GM23338 (cell line): ENCODE measurements at regions not wholly inside any gene's neighbourhood (a gene's known extent, or its start where the extent isn't known, plus 50 kb on each side); places are given as distances from the start of the nearest gene placed in this dataset.

ENCODE experiments used
- ATAC-seq: fragments of 200-7000 bp; cut with Tn5 transposase; 3 replicates; pipeline ENCODE4 v1.9.1; 2020
- DNase-seq: peaks from one replicate; pipeline ENCODE4 v3.0.0-alpha.2; 2015; ENCODE audit warnings: low spot score
- H2AFZ ChIP-seq: fragments of 200-600 bp; sonication (generic); 2 replicates; pipeline ENCODE4 v1.8.0; 2016; ENCODE audit warnings: antibody characterized with exemption, mild to moderate bottlenecking, moderate library complexity
- H3F3A ChIP-seq: fragments of 200-600 bp; sonication (generic); replicated peaks from 2 replicates; pipeline ENCODE4 v1.8.0; 2017; ENCODE audit warnings: antibody characterized with exemption, mixed run types, low read depth
- H3K27ac ChIP-seq: fragments of 200-600 bp; sonication (generic); 2 replicates; pipeline ENCODE4 v1.6.1; 2016; ENCODE audit warnings: low read depth
- H3K27me3 ChIP-seq: fragments of 200-600 bp; sonication (generic); 2 replicates; pipeline ENCODE4 v1.8.0; 2016; ENCODE audit warnings: mild to moderate bottlenecking, mixed run types, moderate library complexity; ENCODE audit not compliant: insufficient read depth
- H3K36me3 ChIP-seq: fragments of 200-600 bp; sonication (generic); 2 replicates; pipeline ENCODE4 v1.8.0; 2016; ENCODE audit warnings: mild to moderate bottlenecking; ENCODE audit not compliant: insufficient read depth
- H3K4me1 ChIP-seq: fragments of 200-600 bp; sonication (generic); 2 replicates; pipeline ENCODE4 v1.8.0; 2016; ENCODE audit warnings: mild to moderate bottlenecking, moderate library complexity; ENCODE audit not compliant: insufficient read depth
- H3K4me2 ChIP-seq: fragments of 200-600 bp; sonication (generic); 2 replicates; pipeline ENCODE4 v1.7.1; 2017; ENCODE audit warnings: mixed run types
- H3K4me3 ChIP-seq: fragments of 200-600 bp; sonication (generic); 2 replicates; pipeline ENCODE4 v1.6.1; 2016; ENCODE audit warnings: mixed run types
- H3K79me2 ChIP-seq: fragments of 200-600 bp; sonication (generic); replicated peaks from 2 replicates; pipeline ENCODE4 v1.8.0; 2017; ENCODE audit warnings: mild to moderate bottlenecking; ENCODE audit not compliant: insufficient read depth
- H3K9me2 ChIP-seq: fragments of 200-600 bp; sonication (generic); 2 replicates; pipeline ENCODE4 v1.8.0; 2017; ENCODE audit not compliant: insufficient read depth
- H4K20me1 ChIP-seq: fragments of 200-600 bp; sonication (generic); replicated peaks from 2 replicates; pipeline ENCODE4 v1.8.0; 2017; ENCODE audit warnings: mild to moderate bottlenecking; ENCODE audit not compliant: insufficient read depth
- H3K27ac Mint-ChIP-seq: 2 replicates; pipeline ENCODE4 v1.8.0; 2020; ENCODE audit warnings: inconsistent platforms, mild to moderate bottlenecking, moderate library complexity, mixed read lengths
- H3K27me3 Mint-ChIP-seq: 3 replicates; pipeline ENCODE4 v1.8.0; 2022; ENCODE audit warnings: low read depth, mild to moderate bottlenecking, moderate library complexity, mixed read lengths, inconsistent platforms; ENCODE audit not compliant: insufficient read depth, poor library complexity
- H3K36me3 Mint-ChIP-seq: 3 replicates; pipeline ENCODE4 v1.8.0; 2021; ENCODE audit warnings: low read depth, mild to moderate bottlenecking, inconsistent platforms, moderate library complexity, mixed read lengths
- H3K4me1 Mint-ChIP-seq: 3 replicates; pipeline ENCODE4 v1.8.0; 2020; ENCODE audit warnings: mild to moderate bottlenecking, inconsistent platforms, mixed read lengths
- H3K4me3 Mint-ChIP-seq: 3 replicates; pipeline ENCODE4 v1.8.0; 2021; ENCODE audit warnings: moderate library complexity, mild to moderate bottlenecking, inconsistent platforms, mixed read lengths
- H3K9me3 Mint-ChIP-seq: 3 replicates; pipeline ENCODE4 v1.8.0; 2020; ENCODE audit warnings: moderate library complexity, mild to moderate bottlenecking, inconsistent platforms, mixed read lengths
- CREB1 ChIP-seq: fragments of 250-450 bp; sonication (Bioruptor Pico); IDR thresholded peaks from 2 replicates; pipeline ENCODE4 v1.5.0; 2020; ENCODE audit warnings: low read depth, mild to moderate bottlenecking, moderate library complexity
- CTCF ChIP-seq, 2 experiments: fragments of 200-600 bp in 1 of 2; sonication (generic) in 1 of 2; conservative IDR thresholded peaks; 2 replicates each; pipeline versions ENCODE4 v1.5.1 to v1.6.1; 2016 to 2017; ENCODE audit warnings: antibody characterized with exemption in 2 of 2, low read depth in 2 of 2, mild to moderate bottlenecking in 2 of 2, moderate library complexity in 1 of 2
- ETS1 ChIP-seq: IDR thresholded peaks from 2 replicates; pipeline ENCODE4 v1.6.1; 2016; ENCODE audit warnings: antibody characterized with exemption
- EZH2 ChIP-seq: fragments of 200-600 bp; sonication (generic); IDR thresholded peaks from one replicate; pipeline ENCODE4 v1.8.0; 2017; ENCODE audit warnings: antibody characterized with exemption, mild to moderate bottlenecking, low read depth; ENCODE audit not compliant: unreplicated experiment
- EZH2phosphoT487 ChIP-seq: fragments of 200-600 bp; sonication (generic); IDR thresholded peaks from one replicate; pipeline ENCODE4 v1.8.1; 2018; ENCODE audit warnings: antibody characterized with exemption; ENCODE audit not compliant: unreplicated experiment
- JUNB ChIP-seq: IDR thresholded peaks from one replicate; pipeline ENCODE4 v1.6.1; 2016; ENCODE audit warnings: antibody characterized with exemption; ENCODE audit not compliant: unreplicated experiment
- NANOG ChIP-seq: IDR thresholded peaks from 2 replicates; pipeline ENCODE4 v1.6.1; 2016; ENCODE audit warnings: antibody characterized with exemption, borderline replicate concordance
- POLR2AphosphoS5 ChIP-seq: IDR thresholded peaks from 2 replicates; pipeline ENCODE4 v1.6.1; 2016; ENCODE audit warnings: antibody characterized with exemption, low read depth
- REST ChIP-seq: IDR thresholded peaks from one replicate; pipeline ENCODE4 v1.6.1; 2018; ENCODE audit warnings: antibody characterized with exemption; ENCODE audit not compliant: unreplicated experiment
- STAT1 ChIP-seq: IDR thresholded peaks from one replicate; pipeline ENCODE4 v1.6.1; 2016; ENCODE audit warnings: antibody characterized with exemption; ENCODE audit not compliant: unreplicated experiment
- ZNF114 ChIP-seq: fragments of 250-450 bp; sonication (Bioruptor Pico); IDR thresholded peaks from 2 replicates; pipeline ENCODE4 v1.5.0; 2020; ENCODE audit warnings: mild to moderate bottlenecking, moderate library complexity
- ZNF331 ChIP-seq: fragments of 250-450 bp; sonication (Bioruptor Pico); IDR thresholded peaks from 2 replicates; pipeline ENCODE4 v1.5.0; 2020; ENCODE audit warnings: low read depth, mild to moderate bottlenecking, moderate library complexity
- ZNF462 ChIP-seq: fragments of 250-450 bp; sonication (Bioruptor Pico); IDR thresholded peaks from 2 replicates; pipeline ENCODE4 v1.5.0; 2020; ENCODE audit warnings: mild to moderate bottlenecking, moderate library complexity

- H3K4me3 ChIP-seq, result no peak overlapping the region
- H3K9me2 ChIP-seq, result peaks cover 3% of the 10 kb centered on the region; the same call in 1 of the 2 replicates
- no peak overlapping the region for H2AFZ ChIP-seq
- H3K27ac Mint-ChIP-seq, result no peak overlapping the region; the same call in 1 of the 2 replicates
- no peak for DNase-seq
- peaks cover 2% of the 10 kb centered on the region for H3K27me3 Mint-ChIP-seq
- peaks cover 16% of the 10 kb centered on the region for H3K4me1 ChIP-seq
- H3K27ac ChIP-seq, result no peak overlapping the region
- no peaks in the 10 kb centered on the region for H3K27me3 ChIP-seq
- ATAC-seq, result no peak
- peaks cover 42% of the 10 kb centered on the region for H3K9me3 Mint-ChIP-seq
- TF ChIP-seq JUNB (no peak), STAT1 (no peak), ZNF462 (CRISPR knock-in tag) (no peak), POLR2AphosphoS5 (no peak), ETS1 (no peak), REST (no peak), ZNF114 (CRISPR knock-in tag) (no peak), ZNF331 (CRISPR knock-in tag) (no peak), NANOG (no peak), EZH2 (no peak), CREB1 (CRISPR knock-in tag) (no peak), CTCF (conservative IDR thresholded peaks at IDR 0.05; ENCODE audit: low read depth in 2 of 2) (no peak), EZH2phosphoT487 (no peak)
- no peaks in the 10 kb centered on the region for H3F3A ChIP-seq
- H3K4me2 ChIP-seq, result no peak overlapping the region
- H3K4me3 Mint-ChIP-seq, result no peak overlapping the region
- H3K36me3 Mint-ChIP-seq, result peaks cover 27% of the 10 kb centered on the region
- peaks cover 22% of the 10 kb centered on the region for H3K4me1 Mint-ChIP-seq
- H4K20me1 ChIP-seq, result no peaks in the 10 kb centered on the region
- no peaks in the 10 kb centered on the region; the same call in 1 of the 2 replicates for H3K36me3 ChIP-seq
- H3K79me2 ChIP-seq, result no peaks in the 10 kb centered on the region
Observed at GRCh38 chr1:171418546-171418945, 66.8 kb upstream of the PRRC2C start.
